ENCODE measurements at regions not wholly inside any gene's neighbourhood (a gene's known extent, or its start where the extent isn't known, plus 50 kb on each side); places are given as distances from the start of the nearest gene placed in this dataset.
"Not testable (repeated sequence)": the region's sequence is repeated elsewhere in the genome, so short reads cannot be mapped to it uniquely, and the experiment has no call there.

DNA sequence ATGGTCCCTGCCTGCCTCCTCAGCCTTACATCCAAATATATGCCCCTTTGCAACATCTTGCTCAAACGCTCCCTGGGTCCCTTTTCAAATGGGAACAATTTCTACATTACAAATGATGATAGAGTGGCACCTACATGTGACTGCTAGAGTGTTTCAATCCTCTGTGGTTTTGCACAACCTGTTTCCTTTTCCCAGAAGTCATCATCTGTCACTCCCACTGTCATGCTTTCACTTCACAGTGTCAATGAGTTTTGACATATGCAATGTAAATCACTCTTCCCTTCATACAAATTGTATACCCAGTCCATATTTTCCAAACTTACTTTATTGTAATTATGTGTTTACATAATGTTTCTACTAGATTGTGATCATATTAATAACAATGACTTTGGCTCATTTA lies 887.3 kb downstream of the TDRD15 start:
- peak overlapping the region in 1 of 2 donors; percentile 72 for H3K27ac Mint-ChIP-seq
- ATAC-seq (no peak), DNase-seq (ENCODE audit: low spot score in 2 of 2) (no peak)
- no peaks in the 10 kb centered on the region for H3K36me3 Mint-ChIP-seq
- H3K9me3 Mint-ChIP-seq: peaks cover 12 to 27% of the 10 kb centered on the region in 2 donors

- Mint-ChIP-seq H3K36me3 (no peaks in the 10 kb centered on the region), H3K9me3 (peaks cover 8 to 15% of the 10 kb centered on the region in 2 donors), H3K27ac (no peak overlapping the region)
- DNase-seq (ENCODE audit: low spot score in 2 of 2) (no peak), ATAC-seq (no peak)
Measured at GRCh38 chr2:22020091-22020742, 896.4 kb downstream of the TDRD15 start.

DNA sequence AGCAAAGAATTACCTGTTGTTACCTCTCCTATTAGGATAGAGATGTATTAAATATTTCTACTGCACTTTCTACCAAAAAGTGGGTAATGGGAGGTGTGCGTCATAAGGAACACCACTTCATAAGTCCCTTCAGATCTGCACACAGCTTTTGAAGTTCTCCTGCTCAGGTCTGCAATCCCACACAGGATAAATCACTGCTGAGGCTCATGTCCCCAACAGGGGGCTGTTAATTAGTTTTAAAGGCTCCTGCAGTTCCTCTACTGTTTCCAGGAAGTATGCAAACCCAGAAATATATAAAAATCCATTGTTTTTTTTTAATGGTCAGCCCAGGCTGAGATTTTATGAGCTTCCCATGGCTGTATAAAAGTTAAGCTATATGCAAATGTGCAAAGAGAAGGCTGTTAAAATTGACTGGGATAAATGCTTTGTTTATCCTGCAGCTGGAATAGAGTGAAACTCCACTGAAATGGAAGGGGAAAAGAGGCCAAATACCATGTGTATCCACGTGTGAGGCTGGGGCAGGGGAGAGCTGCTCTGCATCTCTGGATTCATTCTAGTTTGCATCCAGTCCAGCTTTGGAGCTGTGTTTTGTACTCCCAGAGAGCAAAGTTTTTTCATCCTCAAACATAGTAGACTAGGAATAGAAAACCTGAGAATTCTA lies 903.7 kb downstream of the TDRD15 start:
- H3K36me3 Mint-ChIP-seq: no peaks in the 10 kb centered on the region
- H3K9me3 Mint-ChIP-seq: peaks cover 0 to 17% of the 10 kb centered on the region in 2 donors
- no peak for DNase-seq (ENCODE audit: low spot score in 2 of 2)
- H3K27ac Mint-ChIP-seq: no peak overlapping the region
- no peak for ATAC-seq

DNA sequence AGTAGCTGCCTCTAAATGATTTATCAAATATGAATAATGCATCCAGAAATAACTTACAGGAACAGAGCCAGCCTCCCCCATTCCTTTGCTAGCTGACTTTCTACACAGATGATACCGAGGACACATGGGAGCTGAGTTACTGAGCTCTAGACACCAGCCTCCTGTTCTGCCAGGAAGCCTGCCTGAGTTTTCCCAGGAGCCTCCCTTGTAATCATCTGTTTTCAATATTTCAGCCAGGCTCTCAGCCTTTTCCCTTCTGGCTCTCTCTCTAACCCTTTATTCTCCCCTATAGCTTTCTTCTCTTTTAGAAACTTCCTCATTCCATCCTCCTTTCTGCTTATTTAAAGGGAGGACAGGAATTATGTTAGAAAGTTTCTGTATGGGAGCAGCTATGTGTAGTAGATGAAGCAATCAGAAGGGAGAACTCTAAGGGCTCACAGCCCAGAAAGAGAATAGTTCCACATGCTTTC lies 911.6 kb downstream of the TDRD15 start:
- DNase-seq (ENCODE audit: low spot score in 2 of 2): no peak
- Mint-ChIP-seq H3K27ac (no peak overlapping the region), H3K36me3 (no peaks in the 10 kb centered on the region), H3K9me3 (peaks cover 5 to 10% of the 10 kb centered on the region in 2 donors)
- no peak for ATAC-seq

DNA sequence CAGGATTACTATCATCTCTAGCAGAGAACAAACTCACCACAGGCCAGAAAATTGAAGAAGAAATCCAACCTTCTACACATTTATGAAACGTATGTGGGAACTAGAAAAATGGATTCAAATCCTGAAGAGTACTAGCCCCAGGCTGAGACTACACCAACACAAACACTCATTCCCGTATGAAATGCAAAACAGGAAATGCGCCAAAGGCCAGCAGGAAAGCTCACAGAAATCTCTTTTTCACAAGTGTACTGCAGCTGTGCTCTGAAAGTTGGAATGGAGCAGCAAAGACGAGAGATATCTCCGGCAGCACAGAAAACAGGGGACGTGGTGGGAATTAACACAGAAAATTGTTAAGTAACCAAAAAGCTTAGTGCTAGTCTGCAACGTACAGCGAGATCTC lies 913.5 kb downstream of the TDRD15 start:
- DNase-seq (ENCODE audit: low spot score in 2 of 2) (no peak), ATAC-seq (no peak)
- no peak overlapping the region for H3K27ac Mint-ChIP-seq
- H3K36me3 Mint-ChIP-seq: peaks cover 0 to 2% of the 10 kb centered on the region in 2 donors
- H3K9me3 Mint-ChIP-seq: peaks cover 2 to 10% of the 10 kb centered on the region in 2 donors

DNA sequence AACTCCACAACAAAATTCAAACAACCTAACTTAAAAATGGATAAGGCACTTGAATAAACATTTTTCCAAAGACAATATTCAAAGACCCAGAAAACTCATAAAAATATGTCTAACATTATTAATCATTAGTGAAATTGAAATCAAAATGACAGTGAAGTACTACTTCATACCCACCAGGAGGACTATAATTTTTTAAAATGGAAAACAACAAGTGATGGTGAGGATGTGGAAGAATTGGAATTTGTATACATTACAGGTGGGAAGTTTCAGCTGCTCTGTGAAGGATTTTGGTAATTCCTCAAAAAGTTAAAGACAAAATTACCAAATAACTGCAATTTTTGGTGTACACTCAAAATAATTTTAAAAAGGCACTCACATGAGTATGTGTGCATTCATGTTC lies 920.0 kb downstream of the TDRD15 start:
- no peak for DNase-seq (ENCODE audit: low spot score in 2 of 2)
- H3K27ac Mint-ChIP-seq: no peak overlapping the region
- peaks cover 5 to 9% of the 10 kb centered on the region in 2 donors for H3K9me3 Mint-ChIP-seq
- ATAC-seq: no peak
- peaks cover 0 to 4% of the 10 kb centered on the region in 2 donors for H3K36me3 Mint-ChIP-seq

- DNase-seq (ENCODE audit: low spot score in 2 of 2) (no peak), ATAC-seq (no peak)
- no peak overlapping the region for H3K27ac Mint-ChIP-seq
- peaks cover 15 to 21% of the 10 kb centered on the region in 2 donors for H3K9me3 Mint-ChIP-seq
- H3K36me3 Mint-ChIP-seq: peaks cover 0 to 6% of the 10 kb centered on the region in 2 donors
Measured at GRCh38 chr2:22055784-22056620, 932.2 kb downstream of the TDRD15 start.

DNA sequence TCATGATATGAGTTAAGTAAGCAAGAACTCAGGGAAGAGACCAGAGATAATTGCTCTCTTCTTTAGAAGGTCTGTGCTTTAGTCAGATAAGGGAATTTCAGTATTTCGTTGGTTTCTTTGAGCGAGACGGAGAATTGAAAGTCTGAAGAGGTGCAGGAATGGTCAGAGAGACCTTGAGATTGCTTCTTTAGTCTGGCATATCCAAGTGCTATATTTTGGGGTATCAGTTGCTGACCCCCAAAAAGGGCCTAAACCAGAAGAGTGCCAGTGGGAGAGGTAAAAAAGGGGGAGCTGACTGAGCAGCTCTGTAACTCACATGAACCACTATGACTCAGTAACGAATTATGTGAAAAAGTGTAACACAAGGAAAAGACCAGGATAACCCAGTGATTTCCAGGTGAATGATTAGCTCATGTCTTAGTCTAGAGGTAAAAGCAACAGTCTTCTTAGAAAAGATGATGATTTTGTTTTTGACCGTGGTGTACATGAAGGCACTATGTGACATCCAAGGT lies 932.9 kb downstream of the TDRD15 start:
- Mint-ChIP-seq H3K27ac (no peak overlapping the region), H3K9me3 (peaks cover 10 to 15% of the 10 kb centered on the region in 2 donors), H3K36me3 (peaks cover 0 to 3% of the 10 kb centered on the region in 2 donors)
- DNase-seq (ENCODE audit: low spot score in 2 of 2): no peak
- ATAC-seq: no peak

- H3K36me3 Mint-ChIP-seq: no peaks in the 10 kb centered on the region
- DNase-seq (ENCODE audit: low spot score in 2 of 2) (no peak), ATAC-seq (no peak)
- H3K9me3 Mint-ChIP-seq: peaks cover 0 to 4% of the 10 kb centered on the region in 2 donors
- no peak overlapping the region for H3K27ac Mint-ChIP-seq
Measured at GRCh38 chr2:22062679-22063078, 938.9 kb downstream of the TDRD15 start.

DNA sequence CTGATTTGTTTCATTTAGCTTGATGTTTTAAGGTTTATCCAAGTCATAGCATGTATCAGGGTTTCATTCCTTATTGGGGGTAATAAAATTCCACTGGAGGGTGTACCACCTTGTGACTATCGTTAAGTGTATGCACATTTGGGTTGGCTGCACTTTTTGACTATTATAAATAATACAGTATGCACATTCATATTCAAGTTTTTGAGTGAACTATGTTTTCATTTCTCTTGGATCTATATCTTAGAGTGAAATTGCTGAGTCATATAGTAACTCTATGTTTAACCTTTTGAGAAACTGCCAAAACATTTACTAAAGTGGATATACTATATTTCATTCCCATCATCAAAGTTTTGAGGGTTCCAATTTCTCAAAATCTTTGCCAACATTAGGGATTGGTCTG lies 952.7 kb downstream of the TDRD15 start:
- Mint-ChIP-seq H3K36me3 (no peaks in the 10 kb centered on the region), H3K27ac (no peak overlapping the region), H3K9me3 (peaks cover 5 to 20% of the 10 kb centered on the region in 2 donors)
- DNase-seq (ENCODE audit: low spot score in 2 of 2) (no peak), ATAC-seq (no peak)

GRCh38 chr2:22078701-22079100 lies 954.9 kb downstream of the TDRD15 start:
- no peaks in the 10 kb centered on the region for H3K36me3 Mint-ChIP-seq
- no peak for DNase-seq (ENCODE audit: low spot score in 2 of 2)
- H3K9me3 Mint-ChIP-seq: peaks cover 5 to 9% of the 10 kb centered on the region in 2 donors
- no peak overlapping the region for H3K27ac Mint-ChIP-seq
- ATAC-seq: no peak

- no peak overlapping the region for H3K27ac Mint-ChIP-seq
- H3K9me3 Mint-ChIP-seq: peaks cover 0 to 3% of the 10 kb centered on the region in 2 donors
- ATAC-seq (no peak), DNase-seq (ENCODE audit: low spot score in 2 of 2) (no peak)
- H3K36me3 Mint-ChIP-seq: no peaks in the 10 kb centered on the region
Measured at GRCh38 chr2:22079583-22079982, 955.8 kb downstream of the TDRD15 start.

DNA sequence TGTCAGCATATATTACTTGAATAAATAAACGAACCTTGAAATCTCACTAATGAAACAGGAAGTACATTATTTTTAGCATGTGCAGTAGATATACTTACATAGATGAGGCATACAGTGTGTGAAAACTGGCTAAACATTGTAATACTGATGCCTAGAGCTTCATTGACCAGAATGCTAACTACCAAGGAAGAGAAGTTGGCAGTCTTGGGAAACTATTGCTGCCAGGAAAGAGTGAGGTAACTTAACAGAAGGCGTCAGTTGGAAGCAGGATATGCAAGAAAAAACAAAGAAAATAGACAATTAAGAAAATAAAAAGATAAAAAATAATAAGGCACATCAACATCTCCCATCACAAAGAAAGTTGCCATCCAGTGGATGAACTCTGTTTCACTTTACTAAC lies 963.0 kb downstream of the TDRD15 start:
- peaks cover 4 to 19% of the 10 kb centered on the region in 2 donors for H3K9me3 Mint-ChIP-seq
- H3K36me3 Mint-ChIP-seq: no peaks in the 10 kb centered on the region
- ATAC-seq: no peak
- DNase-seq (ENCODE audit: low spot score in 2 of 2): no peak
- no peak overlapping the region for H3K27ac Mint-ChIP-seq

- not testable (repeated sequence) for DNase-seq (ENCODE audit: low spot score in 2 of 2); ATAC-seq; H3K27ac Mint-ChIP-seq; H3K36me3 Mint-ChIP-seq
- peaks cover 6 to 24% of the 10 kb centered on the region in 2 donors for H3K9me3 Mint-ChIP-seq
Measured at GRCh38 chr2:22103617-22104016, 979.8 kb downstream of the TDRD15 start.

DNA sequence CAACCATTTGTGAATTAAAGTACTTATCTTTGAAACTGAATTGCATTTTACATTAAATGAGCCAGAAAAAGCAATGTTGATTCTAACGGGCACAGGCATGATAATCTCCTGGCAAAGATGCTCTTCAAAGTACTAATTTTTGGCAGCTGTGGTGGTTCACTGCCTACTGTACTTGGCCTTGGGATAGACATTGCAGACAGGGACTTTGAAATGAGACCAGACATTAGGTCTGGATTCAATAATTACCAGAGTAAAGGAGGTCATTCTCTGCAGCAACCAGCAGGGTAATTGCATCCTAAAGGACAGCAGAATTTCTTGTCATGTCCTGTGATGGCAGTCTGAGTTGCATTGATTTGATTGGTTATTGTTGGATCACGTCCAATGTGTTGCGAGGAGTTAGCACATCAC lies 986.5 kb downstream of the TDRD15 start:
- H3K36me3 Mint-ChIP-seq: no peaks in the 10 kb centered on the region
- ATAC-seq: no peak
- no peak for DNase-seq (ENCODE audit: low spot score in 2 of 2)
- no peak overlapping the region for H3K27ac Mint-ChIP-seq
- peaks cover 6 to 9% of the 10 kb centered on the region in 2 donors for H3K9me3 Mint-ChIP-seq

GRCh38 chr2:22124003-22124402 lies 1000.2 kb downstream of the TDRD15 start:
- DNase-seq (ENCODE audit: low spot score in 2 of 2) (no peak), ATAC-seq (no peak)
- peaks cover 0 to 10% of the 10 kb centered on the region in 2 donors for H3K36me3 Mint-ChIP-seq
- no peak overlapping the region for H3K27ac Mint-ChIP-seq
- peaks cover 18 to 23% of the 10 kb centered on the region in 2 donors for H3K9me3 Mint-ChIP-seq

GRCh38 chr2:22126106-22126505 lies 1002.3 kb downstream of the TDRD15 start:
- DNase-seq (ENCODE audit: low spot score in 2 of 2) (no peak), ATAC-seq (no peak)
- Mint-ChIP-seq H3K9me3 (peaks cover 23 to 27% of the 10 kb centered on the region in 2 donors), H3K27ac (no peak overlapping the region), H3K36me3 (peaks cover 0 to 10% of the 10 kb centered on the region in 2 donors)

All from activated naive CD4-positive, alpha-beta T cell treated with anti-CD3 and anti-CD28 coated beads, Interleukin-2, amount 50 U/mL, for 72 hours (primary cell).